HG03196 (cell line): ENCODE measurements at regions not wholly inside any gene's neighbourhood (a gene's known extent, or its start where the extent isn't known, plus 50 kb on each side); places are given as distances from the start of the nearest gene placed in this dataset.

ENCODE experiments used
- ATAC-seq: cut with Tn5 transposase; IDR thresholded peaks from one replicate; pipeline ENCODE4 v1.9.1; 2021; ENCODE audit not compliant: unreplicated experiment

DNA sequence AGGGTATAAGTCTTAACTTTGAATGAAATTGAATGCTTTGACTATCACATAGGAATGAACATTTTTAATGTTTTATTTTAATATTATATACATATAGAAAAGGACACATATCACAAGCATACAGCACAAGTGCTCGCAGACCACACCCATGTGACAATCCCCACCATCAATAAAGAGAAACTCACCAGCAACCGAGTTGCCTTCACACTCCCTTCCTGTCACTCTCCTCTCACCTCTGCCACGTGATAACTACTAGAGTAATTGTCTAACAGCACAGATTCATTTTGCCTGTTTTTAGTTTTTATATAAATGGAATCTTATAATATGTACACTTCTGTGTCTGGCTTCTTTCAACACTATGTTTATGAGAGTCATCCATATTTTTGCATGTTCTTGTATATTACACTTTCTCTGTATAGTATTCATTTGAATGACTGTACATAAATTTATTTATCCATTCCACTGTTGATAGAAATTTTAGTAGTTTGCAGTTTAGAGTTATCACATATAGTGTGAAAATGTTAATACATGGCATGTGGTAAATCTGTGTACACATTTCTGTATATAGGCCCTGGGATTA, 304.9 kb upstream of the DUSP10 start:
- no peak for ATAC-seq

DNA sequence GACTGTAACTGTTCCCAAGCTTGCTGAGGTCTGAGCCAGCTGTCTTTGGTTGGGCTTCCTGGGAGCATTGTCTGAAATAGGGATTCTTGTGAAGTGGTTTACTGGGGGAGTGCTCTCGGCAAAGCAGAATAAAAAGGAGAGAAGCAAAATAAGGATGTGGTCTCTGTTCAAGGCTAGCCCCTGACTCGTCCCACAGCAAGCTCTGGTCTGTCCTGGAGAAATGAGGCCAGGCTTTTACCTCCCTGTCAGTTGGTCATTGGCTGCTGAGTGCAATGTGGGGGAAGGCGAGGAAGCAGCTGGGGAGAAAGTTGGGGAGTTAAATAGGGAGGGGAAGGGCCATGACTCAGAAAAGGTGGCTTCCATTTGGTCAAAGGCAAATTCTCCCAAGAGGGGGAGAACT, 303.9 kb upstream of the DUSP10 start:
- no peak for ATAC-seq

DNA sequence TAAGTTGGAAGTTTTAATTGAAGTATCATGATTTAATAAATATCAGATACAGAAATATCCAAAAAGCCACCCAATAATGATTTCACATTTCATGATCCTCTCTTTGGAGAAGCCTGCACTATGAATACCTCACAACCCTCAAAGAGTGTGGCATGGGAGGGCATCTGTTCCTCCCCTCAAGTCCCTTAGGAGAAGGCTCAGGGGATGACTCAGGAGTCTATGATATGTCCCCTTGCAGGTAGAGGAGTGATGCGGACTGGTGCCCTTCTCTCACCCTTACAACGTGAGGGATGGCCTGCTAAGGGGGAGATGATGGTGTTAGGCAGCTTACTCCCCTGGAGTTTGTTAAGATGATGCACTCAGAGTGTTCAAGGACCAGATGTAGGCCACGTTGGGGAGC, 303.3 kb upstream of the DUSP10 start:
- no peak for ATAC-seq

DNA sequence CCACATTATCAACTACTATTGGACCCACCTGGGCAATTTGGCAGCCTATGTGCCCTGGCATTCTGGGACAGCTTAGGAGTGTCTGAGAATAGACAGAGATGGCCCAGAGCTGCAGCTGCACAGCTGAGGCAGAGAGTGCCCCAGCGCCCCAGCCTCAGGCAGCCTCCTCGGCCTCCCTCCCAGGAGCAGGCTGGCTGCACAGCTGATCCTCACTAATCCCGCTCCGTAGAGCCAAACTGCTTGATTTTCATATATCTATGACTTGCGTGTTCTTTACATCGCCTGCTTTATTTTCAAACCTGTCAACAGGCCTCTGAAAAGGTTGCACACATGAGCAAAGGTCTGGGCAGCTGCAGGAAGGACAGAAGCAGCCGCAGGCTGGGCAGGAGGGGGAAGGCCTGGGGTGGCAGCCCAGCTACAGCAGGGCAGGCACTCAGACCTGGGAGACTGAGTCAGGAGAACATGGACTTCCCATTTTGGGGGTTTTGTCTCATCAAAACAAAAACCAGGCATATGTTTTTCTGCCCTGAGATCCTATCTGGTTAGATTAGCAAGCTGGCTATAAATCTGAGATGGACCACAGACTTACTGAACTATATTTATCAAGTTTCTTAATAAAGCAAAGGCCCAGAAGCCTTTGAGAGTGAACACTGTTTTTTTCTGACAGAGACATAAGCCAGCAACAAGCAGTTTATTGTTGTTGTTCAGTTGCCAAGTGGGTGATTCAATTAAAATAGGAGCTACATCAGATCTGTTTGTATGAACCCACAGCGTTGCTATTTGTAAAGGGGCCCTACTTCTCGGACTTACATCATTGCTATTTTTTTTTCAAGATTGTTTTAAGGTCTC, 301.8 kb upstream of the DUSP10 start:
- no peak for ATAC-seq

DNA sequence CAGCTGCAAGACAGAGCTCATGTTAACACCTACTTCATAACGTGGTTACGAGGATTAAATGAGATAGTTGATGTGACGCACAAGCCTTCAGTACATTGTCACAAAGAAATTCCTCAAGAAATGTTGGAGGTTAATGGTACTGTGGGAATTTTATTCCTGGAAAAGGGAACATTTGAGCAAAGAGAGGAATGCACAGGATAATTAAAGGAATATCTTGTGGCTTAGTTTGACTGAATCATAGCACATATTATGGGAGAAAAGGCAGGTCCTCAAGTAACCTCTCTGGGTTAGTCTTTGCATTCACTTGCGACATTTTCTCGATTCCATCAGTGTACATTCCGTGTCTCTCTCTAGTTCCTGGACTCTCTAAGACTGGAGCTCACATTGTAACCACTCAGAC, 300.2 kb upstream of the DUSP10 start:
- ATAC-seq: no peak

DNA sequence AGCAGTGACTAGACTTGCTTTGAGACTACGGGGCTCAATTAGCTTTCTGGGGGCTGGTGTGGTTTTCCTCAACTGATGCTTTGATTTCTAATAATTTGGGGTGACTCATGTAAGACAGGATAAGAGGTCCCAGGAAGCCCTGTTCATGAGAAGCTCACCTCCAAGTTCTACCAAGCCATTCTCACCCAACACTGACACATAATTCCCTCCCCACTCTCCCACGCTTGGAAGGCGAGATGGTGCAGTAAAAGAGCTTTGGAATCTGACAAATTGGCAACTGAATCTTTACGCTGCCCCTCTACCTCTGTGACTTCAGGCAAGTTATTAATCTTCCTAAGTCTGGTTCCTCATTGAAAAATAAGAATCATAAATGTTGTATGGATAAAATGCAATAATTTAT, 299.1 kb upstream of the DUSP10 start:
- ATAC-seq: no peak

DNA sequence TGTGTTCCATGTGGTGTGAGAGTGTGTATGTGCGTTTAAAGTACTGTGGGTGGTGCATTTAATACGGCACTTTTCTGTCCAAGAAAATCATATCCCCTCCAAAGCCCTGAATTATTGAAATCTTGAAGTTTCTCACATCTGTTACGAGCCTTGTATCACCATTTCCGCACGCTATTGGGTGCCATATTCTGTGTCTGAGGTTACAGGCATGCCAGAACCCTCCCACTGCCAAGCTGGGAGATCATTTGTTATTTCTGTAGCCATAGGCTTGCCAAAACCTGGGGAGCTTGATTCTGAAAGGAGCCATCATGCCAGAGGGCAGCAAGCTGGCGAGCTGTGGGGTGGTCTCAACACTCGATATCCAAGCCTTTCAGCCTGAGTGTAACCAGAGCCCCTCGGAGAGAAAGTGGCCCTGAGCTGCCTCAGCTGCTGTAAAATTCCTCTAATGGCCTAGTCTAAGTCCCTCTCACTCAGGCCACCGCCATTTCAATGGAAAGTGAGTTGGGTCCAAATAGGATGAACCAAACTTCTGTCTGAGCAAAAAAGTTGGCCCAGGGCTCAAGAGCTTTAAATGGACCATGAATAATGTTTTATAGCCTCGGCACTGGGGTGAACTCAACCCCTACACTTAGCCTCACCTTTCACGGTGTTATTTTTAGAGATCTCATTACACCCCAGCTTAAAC, 298.4 kb upstream of the DUSP10 start:
- ATAC-seq: no peak

DNA sequence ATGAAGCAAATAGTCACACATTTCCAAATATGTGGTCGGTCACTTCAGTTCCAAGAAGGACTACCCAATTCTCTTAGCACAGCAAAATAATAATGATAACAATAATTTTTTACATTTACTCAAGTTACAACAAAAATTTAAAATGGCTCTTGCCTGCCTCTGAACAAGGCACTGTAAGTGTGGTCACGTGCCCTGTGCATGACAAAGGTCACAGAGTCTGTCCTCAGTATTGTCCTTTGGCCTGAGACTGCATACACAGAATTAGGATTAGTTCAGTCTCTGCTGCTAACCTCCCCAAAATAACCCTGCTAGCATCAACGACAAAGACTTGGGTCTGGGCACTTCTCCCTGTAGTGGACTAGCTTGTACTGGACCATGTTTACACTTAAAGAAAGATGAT, 297.1 kb upstream of the DUSP10 start:
- no peak for ATAC-seq

DNA sequence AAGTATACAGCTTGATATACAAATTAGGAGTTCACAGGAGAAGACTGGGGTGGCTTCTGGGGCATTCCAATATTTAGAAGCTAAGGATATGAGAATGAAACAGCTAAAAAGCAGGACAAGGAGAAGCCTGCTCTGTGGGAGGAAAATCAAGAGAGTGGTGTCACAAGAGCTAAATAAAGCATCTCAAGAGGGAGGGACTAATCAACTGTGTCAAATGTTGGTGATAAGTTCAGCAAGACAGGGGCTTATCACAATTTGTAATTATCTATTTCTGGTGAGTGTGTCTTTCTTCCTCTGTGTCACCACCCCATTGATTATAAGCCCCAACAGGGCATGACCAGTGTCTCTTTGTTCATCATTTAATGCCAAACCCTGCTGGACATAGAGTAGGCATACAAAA, 295.8 kb upstream of the DUSP10 start:
- ATAC-seq: no peak

DNA sequence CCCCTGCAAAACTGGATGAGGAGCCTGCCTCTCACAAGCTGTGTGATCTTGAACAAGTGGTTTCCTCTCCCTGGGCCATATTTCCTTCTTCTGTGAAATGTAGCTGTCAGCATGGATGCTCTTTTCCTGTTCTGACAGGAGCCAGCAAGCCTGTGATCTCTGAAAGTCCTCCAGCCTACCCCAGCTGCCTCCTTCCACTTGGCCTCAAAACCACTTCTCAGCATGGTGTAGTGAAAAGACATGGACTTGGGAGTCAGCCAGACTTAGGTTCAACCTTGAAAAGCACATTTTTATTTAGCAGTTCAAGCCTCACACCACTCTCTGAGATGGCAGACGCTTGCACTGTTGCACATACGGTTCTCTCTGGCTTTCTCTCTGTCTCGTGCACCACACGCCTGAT, 292.9 kb upstream of the DUSP10 start:
- ATAC-seq: no peak

DNA sequence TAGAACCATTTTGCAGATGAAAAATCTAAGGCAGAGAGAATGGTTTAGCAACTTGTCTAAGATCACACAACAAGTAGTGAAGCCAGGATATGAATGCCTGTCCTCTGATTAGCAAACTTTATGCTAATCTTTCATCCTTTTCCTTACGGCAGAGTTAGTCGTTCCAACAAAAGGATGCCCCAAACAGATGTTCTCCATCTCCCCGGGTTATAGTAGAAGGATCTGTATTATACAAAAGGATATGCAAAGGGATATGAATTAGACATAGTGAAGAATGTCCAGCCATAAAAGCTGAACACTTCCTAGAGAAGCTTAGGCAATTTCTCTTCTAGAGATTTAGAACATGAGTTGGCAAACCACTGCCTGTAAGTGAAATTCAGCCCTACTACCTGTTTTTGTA, 291.6 kb upstream of the DUSP10 start:
- no peak for ATAC-seq

DNA sequence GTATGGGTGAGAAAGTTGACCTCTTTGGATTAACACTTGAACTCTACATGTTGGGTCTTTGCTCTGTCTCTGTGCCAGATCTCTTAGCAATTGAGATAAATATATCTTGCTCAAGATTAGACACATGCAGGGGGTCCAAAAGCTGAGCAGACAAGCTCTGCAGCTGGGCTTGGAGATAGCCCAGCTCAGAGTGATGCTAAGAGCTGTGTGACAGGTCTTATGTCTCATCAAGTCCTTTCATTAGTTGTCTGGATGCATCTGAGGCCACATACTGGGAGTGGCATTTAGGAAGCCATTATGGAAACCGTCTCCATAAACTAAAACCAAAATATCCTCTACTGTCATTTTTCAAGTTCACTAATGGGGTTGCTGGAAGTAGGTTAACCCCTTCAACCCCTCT, 289.4 kb upstream of the DUSP10 start:
- no peak for ATAC-seq

DNA sequence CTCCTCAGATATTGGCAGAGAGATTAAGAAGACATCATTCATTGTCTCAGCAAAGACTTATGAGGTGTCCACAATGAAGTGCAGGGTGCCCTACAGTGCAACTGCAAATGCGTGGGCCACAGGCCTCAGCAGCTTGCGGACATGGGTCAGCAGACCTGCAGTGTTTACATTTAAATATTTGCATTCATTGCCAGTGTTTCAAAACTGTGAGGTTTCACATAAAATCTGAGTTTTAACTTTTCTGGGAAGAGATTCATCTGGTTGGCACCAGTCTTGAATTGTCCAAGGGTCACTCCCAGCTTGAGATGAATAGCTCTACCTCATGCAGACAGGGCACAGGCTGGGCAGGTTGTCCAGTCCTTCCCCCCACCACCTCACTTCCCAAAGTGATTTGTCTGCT, 286.8 kb upstream of the DUSP10 start:
- ATAC-seq: no peak

DNA sequence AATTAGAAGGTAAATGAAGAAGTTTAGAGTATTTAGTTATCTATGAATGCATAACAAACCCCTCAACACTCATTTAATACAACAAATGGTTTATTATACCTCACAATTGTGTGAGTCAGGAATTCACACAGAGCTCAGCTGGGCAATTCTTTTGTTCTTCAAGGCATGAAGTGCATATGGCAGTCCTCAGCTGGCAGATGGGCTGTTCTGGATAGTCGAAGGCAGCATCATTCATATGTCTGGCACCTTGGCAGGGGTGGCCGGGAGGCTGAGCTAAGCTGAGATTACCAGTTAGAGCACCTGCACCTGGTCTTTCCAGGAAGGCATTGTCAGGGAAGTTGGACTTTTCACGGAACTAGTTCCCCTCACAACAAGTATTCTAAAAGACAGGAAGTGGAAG, 286.2 kb upstream of the DUSP10 start:
- no peak for ATAC-seq

DNA sequence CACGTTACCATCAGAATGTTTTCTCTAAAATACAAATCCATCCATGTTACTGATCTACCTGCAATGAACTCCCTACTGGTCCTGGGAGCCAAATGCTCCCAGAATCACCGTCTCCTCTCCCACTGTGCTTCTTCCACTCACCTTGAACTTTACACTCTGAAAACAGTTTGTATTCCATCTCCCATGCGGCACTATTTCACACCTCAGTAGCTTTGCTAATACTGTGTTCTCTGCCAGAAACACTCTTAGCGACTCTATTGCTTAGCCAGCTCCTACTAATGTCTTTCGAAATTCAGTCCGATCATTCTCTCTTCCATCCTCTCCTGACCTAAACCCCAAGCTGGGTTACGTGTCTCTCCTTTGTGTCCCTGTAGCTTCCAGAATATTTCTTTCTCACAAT, 284.4 kb upstream of the DUSP10 start:
- ATAC-seq: no peak

DNA sequence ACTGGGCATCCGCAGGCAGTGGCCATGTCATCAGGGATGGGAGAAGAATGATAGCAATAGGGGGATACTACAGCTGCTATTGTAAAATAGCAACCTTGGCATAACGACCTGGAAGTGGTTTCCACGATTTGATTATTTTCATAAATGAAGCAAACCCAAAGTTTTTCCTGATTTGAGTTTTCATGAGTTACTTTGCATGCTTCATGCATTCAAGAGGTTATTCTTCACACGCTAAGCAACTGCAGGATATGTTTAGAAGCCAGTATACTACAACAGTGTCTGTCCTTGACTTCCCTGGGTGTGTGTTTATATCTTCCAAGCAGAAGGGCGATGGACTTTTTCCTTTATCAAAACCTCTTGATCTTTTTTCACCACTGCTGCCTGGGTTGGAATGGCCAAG, 281.1 kb upstream of the DUSP10 start:
- ATAC-seq: no peak

DNA sequence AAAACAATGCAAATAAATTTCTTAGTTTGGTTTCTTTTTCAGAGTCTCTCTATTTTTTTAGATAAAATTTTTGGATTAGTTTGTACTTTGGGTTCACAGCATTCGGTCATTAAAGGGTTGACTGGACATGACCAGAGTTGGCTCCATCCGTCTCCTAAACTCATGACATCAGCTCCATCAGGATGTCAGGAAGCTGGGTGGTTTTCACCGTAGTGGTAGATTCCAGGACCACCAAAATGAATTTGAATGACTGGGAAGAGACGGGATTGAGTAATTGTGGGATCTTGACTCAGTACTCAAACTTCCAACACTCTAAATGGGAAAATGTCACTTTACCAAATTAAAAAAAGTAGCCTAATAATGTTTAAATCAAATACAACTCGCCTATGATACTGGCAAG, 279.2 kb upstream of the DUSP10 start:
- ATAC-seq: no peak

DNA sequence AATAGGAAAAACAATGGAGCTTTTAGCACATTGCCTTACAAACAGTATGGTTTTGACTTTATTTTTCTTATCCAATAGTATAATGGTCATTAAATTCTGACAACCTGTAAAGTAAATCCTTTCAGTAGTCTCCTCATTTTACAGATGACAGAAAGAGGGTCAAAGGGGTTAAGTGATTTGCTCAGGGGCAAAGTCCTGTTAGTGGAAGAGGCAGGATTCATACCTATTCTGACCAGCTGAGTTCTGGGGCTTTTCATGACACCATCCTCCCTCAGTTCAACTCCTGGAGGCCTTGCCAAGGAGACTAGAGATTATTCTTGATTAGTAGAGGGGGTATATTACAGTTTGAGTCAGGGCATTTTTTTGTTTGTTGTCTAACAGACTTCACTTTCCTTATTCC, 278.7 kb upstream of the DUSP10 start:
- ATAC-seq: no peak

DNA sequence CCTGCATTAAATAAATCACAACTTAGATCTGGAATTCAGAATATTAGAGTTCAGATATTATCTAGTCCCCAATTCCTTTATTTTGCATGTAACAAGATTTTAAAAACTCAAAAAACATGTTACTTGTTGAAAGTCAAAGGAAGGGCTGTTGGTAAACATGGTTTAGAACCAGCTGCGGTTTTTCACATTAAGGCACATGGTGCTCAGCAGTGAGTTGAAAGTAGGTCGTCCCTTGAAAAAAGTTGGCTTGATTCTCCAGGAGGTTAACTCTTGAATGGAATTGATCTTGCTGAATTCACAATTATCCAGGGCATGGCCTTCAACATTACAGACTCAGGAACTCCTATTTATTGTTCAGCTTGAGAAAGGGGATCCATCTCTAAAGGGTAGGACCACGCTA, 277.1 kb upstream of the DUSP10 start:
- ATAC-seq: no peak

DNA sequence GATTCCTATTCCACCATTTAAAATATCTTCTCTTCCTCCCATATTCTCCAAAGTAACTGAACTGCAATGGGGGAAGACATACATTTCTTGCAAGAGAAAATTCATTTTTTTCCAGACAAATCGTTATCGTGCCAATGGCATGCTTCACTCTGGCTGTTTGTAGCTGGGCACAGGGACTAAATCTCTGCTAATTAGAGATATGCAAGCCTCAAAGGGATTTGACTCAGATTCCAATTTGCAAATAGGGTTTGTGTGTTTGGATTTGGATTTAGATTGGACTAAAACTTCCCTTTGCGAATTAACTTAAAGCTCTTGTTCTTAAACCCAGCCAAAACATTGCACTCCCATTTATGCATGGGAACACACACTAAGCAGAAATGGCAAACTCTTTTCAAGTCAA, 276.2 kb upstream of the DUSP10 start:
- no peak for ATAC-seq

DNA sequence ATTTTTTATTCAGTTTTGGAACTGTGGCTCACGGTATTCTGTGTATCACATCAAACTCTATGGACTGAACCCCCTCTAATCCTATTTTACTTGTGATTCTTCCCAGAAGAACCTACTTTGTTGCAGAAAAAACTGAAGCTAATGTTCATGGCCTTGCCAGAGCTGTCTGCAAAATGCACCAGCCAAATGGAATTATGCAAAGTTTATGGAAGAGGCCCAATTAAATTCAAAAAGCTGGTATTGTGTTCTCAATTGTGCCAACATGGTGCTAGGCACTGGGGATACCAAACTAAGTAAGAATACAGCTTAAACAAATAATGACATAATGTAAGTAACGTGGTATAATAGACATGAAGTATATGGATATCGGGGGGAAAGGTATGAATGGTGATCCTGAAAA, 273.8 kb upstream of the DUSP10 start:
- ATAC-seq: no peak

DNA sequence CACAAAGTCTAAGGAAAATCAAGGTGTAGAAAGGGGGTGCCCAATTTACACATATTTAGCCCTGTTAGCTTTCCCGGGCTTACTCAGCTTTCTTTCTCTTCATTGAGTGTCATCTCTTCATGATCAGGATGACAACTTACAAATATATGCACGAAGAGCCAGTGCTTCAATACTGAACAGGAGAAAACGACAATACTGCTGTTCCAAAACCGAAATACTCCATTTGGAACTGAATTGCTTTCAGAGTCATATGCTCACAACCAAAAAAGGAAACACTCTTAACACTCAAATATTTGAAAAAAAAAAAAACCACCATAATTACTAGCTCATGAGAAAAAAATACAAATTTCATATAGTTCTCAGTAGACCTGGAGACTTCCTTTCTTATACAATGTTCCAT, 272.1 kb upstream of the DUSP10 start:
- no peak for ATAC-seq
